ENCODE measurements at regions not wholly inside any gene's neighbourhood (a gene's known extent, or its start where the extent isn't known, plus 50 kb on each side); places are given as distances from the start of the nearest gene placed in this dataset.

DNA sequence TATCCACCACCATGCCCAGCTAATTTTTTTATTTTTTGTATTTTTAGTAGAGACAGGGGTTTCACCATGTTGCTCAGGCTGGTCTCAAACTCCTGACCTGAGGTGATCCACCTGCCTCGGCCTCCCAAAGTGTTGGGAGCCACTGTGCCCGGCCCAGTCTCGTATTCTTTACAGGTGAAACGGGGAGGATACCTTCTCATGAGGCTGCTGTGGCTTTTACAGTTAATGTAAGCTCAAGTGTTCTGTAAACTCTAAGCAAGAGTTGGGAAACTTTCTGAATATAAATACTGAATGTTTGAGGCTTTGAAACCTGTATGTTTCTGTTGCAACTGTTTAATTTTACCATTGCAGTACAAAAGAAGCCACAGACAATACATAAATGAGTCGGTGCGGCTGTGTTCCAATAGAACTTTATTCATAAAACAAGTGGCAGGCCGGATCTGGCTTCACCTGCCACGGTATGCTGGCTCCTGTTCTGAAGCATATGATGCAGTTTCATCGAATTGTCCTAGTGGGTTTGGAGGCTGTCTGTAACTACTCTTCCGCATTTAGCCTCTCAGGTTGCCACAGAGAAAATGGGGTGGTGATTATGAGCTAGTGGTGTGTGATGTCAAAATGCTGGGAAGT lies 192.5 kb upstream of the ZFP64 start:
- Histone ChIP-seq H3K4me3 (ENCODE audit: low read length, poor library complexity, severe bottlenecking) (no peak overlapping the region), H4K20me1 (ENCODE audit: insufficient read depth, low read length, poor library complexity, severe bottlenecking) (no peaks in the 10 kb centered on the region), H3K4me1 (ENCODE audit: insufficient read depth, low read length, poor library complexity, severe bottlenecking) (no peaks in the 10 kb centered on the region), H3K4me2 (ENCODE audit: low read depth, low read length, poor library complexity, severe bottlenecking) (no peak overlapping the region), H3K27me3 (ENCODE audit: insufficient read depth, low read length, poor library complexity, severe bottlenecking) (no peaks in the 10 kb centered on the region), H2AFZ (ENCODE audit: low read length) (no peak overlapping the region), H3K79me2 (ENCODE audit: insufficient read depth, low read length) (no peaks in the 10 kb centered on the region), H3K9ac (ENCODE audit: low read depth, low read length, poor library complexity, severe bottlenecking) (no peak overlapping the region), H3K9me2 (replicated peaks; ENCODE audit: low read depth, low read length) (no peaks in the 10 kb centered on the region), H3K36me3 (ENCODE audit: insufficient read depth, low read length) (no peaks in the 10 kb centered on the region), H3F3A (ENCODE audit: low read depth) (no peaks in the 10 kb centered on the region), H3K9me3 (ENCODE audit: insufficient read depth, low read depth, low read length) (no peaks in the 10 kb centered on the region)
- TF ChIP-seq, protein P1, sequence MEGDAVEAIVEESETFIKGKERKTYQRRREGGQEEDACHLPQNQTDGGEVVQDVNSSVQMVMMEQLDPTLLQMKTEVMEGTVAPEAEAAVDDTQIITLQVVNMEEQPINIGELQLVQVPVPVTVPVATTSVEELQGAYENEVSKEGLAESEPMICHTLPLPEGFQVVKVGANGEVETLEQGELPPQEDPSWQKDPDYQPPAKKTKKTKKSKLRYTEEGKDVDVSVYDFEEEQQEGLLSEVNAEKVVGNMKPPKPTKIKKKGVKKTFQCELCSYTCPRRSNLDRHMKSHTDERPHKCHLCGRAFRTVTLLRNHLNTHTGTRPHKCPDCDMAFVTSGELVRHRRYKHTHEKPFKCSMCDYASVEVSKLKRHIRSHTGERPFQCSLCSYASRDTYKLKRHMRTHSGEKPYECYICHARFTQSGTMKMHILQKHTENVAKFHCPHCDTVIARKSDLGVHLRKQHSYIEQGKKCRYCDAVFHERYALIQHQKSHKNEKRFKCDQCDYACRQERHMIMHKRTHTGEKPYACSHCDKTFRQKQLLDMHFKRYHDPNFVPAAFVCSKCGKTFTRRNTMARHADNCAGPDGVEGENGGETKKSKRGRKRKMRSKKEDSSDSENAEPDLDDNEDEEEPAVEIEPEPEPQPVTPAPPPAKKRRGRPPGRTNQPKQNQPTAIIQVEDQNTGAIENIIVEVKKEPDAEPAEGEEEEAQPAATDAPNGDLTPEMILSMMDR (conservative IDR thresholded peaks at IDR 0.05; ENCODE audit: low read length): no peak
- TF ChIP-seq EZH2phosphoT487 (IDR thresholded peaks at IDR 0.05; ENCODE audit: borderline replicate concordance): no peak

DNA sequence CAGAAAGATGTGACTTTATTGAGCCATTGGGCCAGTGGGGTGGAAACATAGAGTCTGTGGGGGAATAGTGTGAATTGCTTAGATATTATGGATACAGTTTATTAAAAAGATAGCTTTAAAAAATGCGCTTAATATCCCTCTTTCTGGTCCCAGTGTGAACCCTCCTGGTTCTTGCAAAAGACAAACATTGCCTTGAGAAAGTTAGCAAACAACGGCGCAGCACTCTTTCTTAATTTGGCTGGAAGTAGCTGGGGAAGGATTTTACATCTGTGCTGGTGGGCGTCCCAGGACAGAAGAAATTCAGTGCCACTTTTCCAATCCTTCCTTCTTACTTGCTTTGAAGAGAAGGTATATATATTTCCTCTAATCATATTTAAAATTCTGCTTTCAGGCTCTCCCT lies 191.4 kb upstream of the ZFP64 start:
- Histone ChIP-seq H3F3A (ENCODE audit: low read depth) (no peaks in the 10 kb centered on the region), H3K9me3 (ENCODE audit: insufficient read depth, low read depth, low read length) (no peaks in the 10 kb centered on the region), H3K4me3 (ENCODE audit: low read length, poor library complexity, severe bottlenecking) (no peak overlapping the region), H2AFZ (ENCODE audit: low read length) (no peak overlapping the region), H3K9ac (ENCODE audit: low read depth, low read length, poor library complexity, severe bottlenecking) (no peak overlapping the region), H4K20me1 (ENCODE audit: insufficient read depth, low read length, poor library complexity, severe bottlenecking) (no peaks in the 10 kb centered on the region), H3K9me2 (replicated peaks; ENCODE audit: low read depth, low read length) (no peaks in the 10 kb centered on the region), H3K79me2 (ENCODE audit: insufficient read depth, low read length) (no peaks in the 10 kb centered on the region), H3K27me3 (ENCODE audit: insufficient read depth, low read length, poor library complexity, severe bottlenecking) (no peaks in the 10 kb centered on the region), H3K4me2 (ENCODE audit: low read depth, low read length, poor library complexity, severe bottlenecking) (no peak overlapping the region), H3K36me3 (ENCODE audit: insufficient read depth, low read length) (no peaks in the 10 kb centered on the region), H3K4me1 (ENCODE audit: insufficient read depth, low read length, poor library complexity, severe bottlenecking) (no peaks in the 10 kb centered on the region)
- TF ChIP-seq EZH2phosphoT487 (IDR thresholded peaks at IDR 0.05; ENCODE audit: borderline replicate concordance): no peak
- TF ChIP-seq, protein P1 (conservative IDR thresholded peaks at IDR 0.05; ENCODE audit: low read length): no peak

DNA sequence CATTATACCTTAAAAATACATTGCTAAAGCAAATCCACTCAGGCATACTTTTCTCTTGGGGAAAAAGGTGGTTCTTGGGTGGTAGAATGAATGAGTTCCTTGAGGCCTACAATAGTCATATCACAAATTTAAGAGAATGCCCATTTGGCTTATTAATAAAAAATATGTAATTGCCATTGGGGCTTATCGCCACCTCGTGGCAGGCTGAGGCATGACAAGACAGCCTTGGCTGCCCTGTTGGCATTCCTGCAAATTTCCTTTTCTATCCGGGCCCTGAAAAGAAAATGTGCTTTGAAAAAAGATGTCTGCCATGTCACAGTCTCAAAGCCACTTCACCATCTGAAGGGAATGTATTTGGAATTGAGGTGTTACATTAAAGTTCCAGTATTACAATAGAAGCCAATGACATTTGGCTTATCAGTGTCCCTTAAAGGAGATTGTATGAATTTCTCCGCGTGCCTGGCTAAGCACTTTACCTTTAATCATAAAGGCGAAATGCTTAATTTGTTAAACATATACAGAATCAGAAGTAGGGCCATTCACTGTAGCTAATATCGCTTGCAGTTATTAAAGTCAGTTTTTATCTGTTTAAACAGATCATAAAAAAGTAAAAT lies 188.3 kb upstream of the ZFP64 start:
- H3K9ac ChIP-seq (ENCODE audit: low read depth, low read length, poor library complexity, severe bottlenecking): no peak overlapping the region
- H3F3A ChIP-seq (ENCODE audit: low read depth): no peaks in the 10 kb centered on the region
- no peaks in the 10 kb centered on the region for H3K27me3 ChIP-seq (ENCODE audit: insufficient read depth, low read length, poor library complexity, severe bottlenecking)
- H3K79me2 ChIP-seq (ENCODE audit: insufficient read depth, low read length): no peaks in the 10 kb centered on the region
- H3K4me2 ChIP-seq (ENCODE audit: low read depth, low read length, poor library complexity, severe bottlenecking): no peak overlapping the region
- no peaks in the 10 kb centered on the region for H3K36me3 ChIP-seq (ENCODE audit: insufficient read depth, low read length)
- no peak overlapping the region for H3K4me3 ChIP-seq (ENCODE audit: low read length, poor library complexity, severe bottlenecking)
- TF ChIP-seq, protein P1 (conservative IDR thresholded peaks at IDR 0.05; ENCODE audit: low read length): peak; percentile 99
- no peak for TF ChIP-seq EZH2phosphoT487 (IDR thresholded peaks at IDR 0.05; ENCODE audit: borderline replicate concordance)
- H4K20me1 ChIP-seq (ENCODE audit: insufficient read depth, low read length, poor library complexity, severe bottlenecking): no peaks in the 10 kb centered on the region
- no peaks in the 10 kb centered on the region for H3K9me3 ChIP-seq (ENCODE audit: insufficient read depth, low read depth, low read length)
- no peaks in the 10 kb centered on the region for H3K9me2 ChIP-seq (replicated peaks; ENCODE audit: low read depth, low read length)
- no peaks in the 10 kb centered on the region for H3K4me1 ChIP-seq (ENCODE audit: insufficient read depth, low read length, poor library complexity, severe bottlenecking)
- H2AFZ ChIP-seq (ENCODE audit: low read length): no peak overlapping the region
